ENCODE measurements at regions not wholly inside any gene's neighbourhood (a gene's known extent, or its start where the extent isn't known, plus 50 kb on each side); places are given as distances from the start of the nearest gene placed in this dataset.

DNA sequence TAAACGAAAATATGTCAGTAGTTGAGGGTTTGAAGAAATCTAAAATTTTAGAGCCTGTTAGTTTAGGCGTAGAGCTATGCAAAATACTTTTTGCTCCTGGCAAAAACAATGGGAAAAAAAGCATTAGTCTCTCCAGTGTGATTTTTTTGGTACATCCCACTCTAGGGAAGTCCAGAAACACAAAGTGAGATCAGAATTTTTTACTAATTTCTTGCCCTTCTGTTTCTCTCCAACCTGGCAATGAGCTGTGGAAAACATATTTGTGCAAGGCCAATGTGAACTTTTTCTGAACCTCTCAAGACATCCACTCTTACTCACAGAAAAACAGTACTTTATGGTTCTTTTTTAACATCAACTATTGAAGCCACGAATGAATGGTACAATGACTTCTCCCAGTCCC lies 56.9 kb upstream of the DCN start:
- ATAC-seq (no peak), DNase-seq (ENCODE audit: low read depth, low spot score) (no peak)
- Histone ChIP-seq H3K4me1 (ENCODE audit: control insufficient read depth, insufficient read depth, low read length) (no peaks in the 10 kb centered on the region), H3K36me3 (ENCODE audit: control insufficient read depth, insufficient read depth, low read length) (no peaks in the 10 kb centered on the region), H3K27me3 (ENCODE audit: control insufficient read depth, insufficient read depth, low read length) (no peaks in the 10 kb centered on the region), H3K4me3 (ENCODE audit: low read depth in 2 of 2, low read length in 2 of 2) (no peak overlapping the region), H3K9me3 (ENCODE audit: control insufficient read depth, insufficient read depth, low read depth, low read length) (0 out of 2 replicates have a peak, but pooled peaks cover 2% of the 10 kb centered on the region), H3K27ac (ENCODE audit: low read length) (no peak overlapping the region)
- TF ChIP-seq SIN3A (IDR thresholded peaks at IDR 0.05; ENCODE audit: borderline replicate concordance, insufficient read depth, low read depth, low read length) (no peak), POLR2AphosphoS5 (IDR thresholded peaks at IDR 0.05; ENCODE audit: low read depth, low read length) (no peak), TCF7L2 (IDR thresholded peaks at IDR 0.05; ENCODE audit: low read depth, low read length) (no peak)
- TF ChIP-seq, protein P1, sequence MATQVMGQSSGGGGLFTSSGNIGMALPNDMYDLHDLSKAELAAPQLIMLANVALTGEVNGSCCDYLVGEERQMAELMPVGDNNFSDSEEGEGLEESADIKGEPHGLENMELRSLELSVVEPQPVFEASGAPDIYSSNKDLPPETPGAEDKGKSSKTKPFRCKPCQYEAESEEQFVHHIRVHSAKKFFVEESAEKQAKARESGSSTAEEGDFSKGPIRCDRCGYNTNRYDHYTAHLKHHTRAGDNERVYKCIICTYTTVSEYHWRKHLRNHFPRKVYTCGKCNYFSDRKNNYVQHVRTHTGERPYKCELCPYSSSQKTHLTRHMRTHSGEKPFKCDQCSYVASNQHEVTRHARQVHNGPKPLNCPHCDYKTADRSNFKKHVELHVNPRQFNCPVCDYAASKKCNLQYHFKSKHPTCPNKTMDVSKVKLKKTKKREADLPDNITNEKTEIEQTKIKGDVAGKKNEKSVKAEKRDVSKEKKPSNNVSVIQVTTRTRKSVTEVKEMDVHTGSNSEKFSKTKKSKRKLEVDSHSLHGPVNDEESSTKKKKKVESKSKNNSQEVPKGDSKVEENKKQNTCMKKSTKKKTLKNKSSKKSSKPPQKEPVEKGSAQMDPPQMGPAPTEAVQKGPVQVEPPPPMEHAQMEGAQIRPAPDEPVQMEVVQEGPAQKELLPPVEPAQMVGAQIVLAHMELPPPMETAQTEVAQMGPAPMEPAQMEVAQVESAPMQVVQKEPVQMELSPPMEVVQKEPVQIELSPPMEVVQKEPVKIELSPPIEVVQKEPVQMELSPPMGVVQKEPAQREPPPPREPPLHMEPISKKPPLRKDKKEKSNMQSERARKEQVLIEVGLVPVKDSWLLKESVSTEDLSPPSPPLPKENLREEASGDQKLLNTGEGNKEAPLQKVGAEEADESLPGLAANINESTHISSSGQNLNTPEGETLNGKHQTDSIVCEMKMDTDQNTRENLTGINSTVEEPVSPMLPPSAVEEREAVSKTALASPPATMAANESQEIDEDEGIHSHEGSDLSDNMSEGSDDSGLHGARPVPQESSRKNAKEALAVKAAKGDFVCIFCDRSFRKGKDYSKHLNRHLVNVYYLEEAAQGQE (IDR thresholded peaks at IDR 0.05; ENCODE audit: insufficient read depth in 1 of 2, low read depth in 2 of 2, low read length in 1 of 2): no peak
- TF ChIP-seq, protein P2, sequence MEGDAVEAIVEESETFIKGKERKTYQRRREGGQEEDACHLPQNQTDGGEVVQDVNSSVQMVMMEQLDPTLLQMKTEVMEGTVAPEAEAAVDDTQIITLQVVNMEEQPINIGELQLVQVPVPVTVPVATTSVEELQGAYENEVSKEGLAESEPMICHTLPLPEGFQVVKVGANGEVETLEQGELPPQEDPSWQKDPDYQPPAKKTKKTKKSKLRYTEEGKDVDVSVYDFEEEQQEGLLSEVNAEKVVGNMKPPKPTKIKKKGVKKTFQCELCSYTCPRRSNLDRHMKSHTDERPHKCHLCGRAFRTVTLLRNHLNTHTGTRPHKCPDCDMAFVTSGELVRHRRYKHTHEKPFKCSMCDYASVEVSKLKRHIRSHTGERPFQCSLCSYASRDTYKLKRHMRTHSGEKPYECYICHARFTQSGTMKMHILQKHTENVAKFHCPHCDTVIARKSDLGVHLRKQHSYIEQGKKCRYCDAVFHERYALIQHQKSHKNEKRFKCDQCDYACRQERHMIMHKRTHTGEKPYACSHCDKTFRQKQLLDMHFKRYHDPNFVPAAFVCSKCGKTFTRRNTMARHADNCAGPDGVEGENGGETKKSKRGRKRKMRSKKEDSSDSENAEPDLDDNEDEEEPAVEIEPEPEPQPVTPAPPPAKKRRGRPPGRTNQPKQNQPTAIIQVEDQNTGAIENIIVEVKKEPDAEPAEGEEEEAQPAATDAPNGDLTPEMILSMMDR (IDR thresholded peaks at IDR 0.05): no peak
- in situ Hi-C loops (cut with HindIII; ENCODE audit: low pct_unique_long_range_greater_than_20kb, low sequenced_read_pairs): no loop called here
- BruUV-seq (replicated peaks): no TSS peak
- ChIA-PET POLR2A (no interaction called here), CTCF (no interaction called here)
- intact Hi-C loops (cut with micrococcal nuclease; ENCODE audit: unreplicated experiment): no loop called here
